IMR-90 (cell line): ENCODE measurements at regions not wholly inside any gene's neighbourhood (a gene's known extent, or its start where the extent isn't known, plus 50 kb on each side); places are given as distances from the start of the nearest gene placed in this dataset.

Source experiments
- ATAC-seq: fragments of 200-7000 bp; cut with Tn5 transposase; 2 replicates; pipeline ENCODE4 v1.9.1; 2020; ENCODE audit warnings: low read depth, mild to moderate bottlenecking, moderate library complexity
- BruUV-seq: library from RNA; stranded (reverse); fragments of 400-500 nt; replicated peaks from 2 replicates; lab custom pipeline; 2021; lab: Mats Ljungman, UMichigan
- CTCF ChIA-PET: fragments of 300-600 bp; formaldehyde crosslinking; extraction: SDS; loops from one replicate; lab custom pipeline; 2021; ENCODE audit warnings: antibody characterized with exemption; lab: Yijun Ruan, JAX
- POLR2A ChIA-PET: fragments of 300-600 bp; sonication (Branson Sonifier 250); formaldehyde crosslinking; loops from one replicate; lab custom pipeline; 2022; ENCODE audit warnings: antibody characterized with exemption; ENCODE audit not compliant: unreplicated experiment; lab: Charles Lee
- DNase-seq: peaks from one replicate; pipeline ENCODE4 v3.0.0; 2013
- H2AFZ ChIP-seq: replicated peaks from 2 replicates; pipeline ENCODE3; 2013; ENCODE audit warnings: low read length, mild to moderate bottlenecking; ENCODE audit not compliant: poor library complexity
- H2AK5ac ChIP-seq: 2 replicates; pipeline ENCODE4 v1.6.1; 2013; ENCODE audit warnings: low read depth, low read length, inconsistent platforms
- H2AK9ac ChIP-seq: replicated peaks from 2 replicates; pipeline ENCODE3; 2013; ENCODE audit warnings: mild to moderate bottlenecking, low read depth, low read length, moderate library complexity; ENCODE audit not compliant: poor library complexity
- H2BK120ac ChIP-seq: 2 replicates; pipeline ENCODE4 v1.6.1; 2013; ENCODE audit warnings: low read depth, low read length, inconsistent platforms
- H2BK15ac ChIP-seq: 3 replicates; pipeline ENCODE4 v1.6.1; 2013; ENCODE audit warnings: low read depth, low read length, inconsistent platforms
- H2BK20ac ChIP-seq: 2 replicates; pipeline ENCODE4 v1.6.1; 2013; ENCODE audit warnings: low read depth, mild to moderate bottlenecking, inconsistent platforms, low read length, moderate library complexity
- H2BK5ac ChIP-seq: 2 replicates; pipeline ENCODE4 v1.6.1; 2013; ENCODE audit warnings: mild to moderate bottlenecking, low read depth, low read length, inconsistent platforms; ENCODE audit not compliant: poor library complexity, severe bottlenecking
- H3K14ac ChIP-seq: replicated peaks from 2 replicates; pipeline ENCODE4 v1.6.1; 2013; ENCODE audit warnings: low read depth, low read length, inconsistent platforms
- H3K18ac ChIP-seq: 2 replicates; pipeline ENCODE4 v1.6.1; 2013; ENCODE audit warnings: low read depth, low read length, control low read depth
- H3K23ac ChIP-seq: 2 replicates; pipeline ENCODE4 v1.6.1; 2013; ENCODE audit warnings: low read depth, low read length, inconsistent platforms
- H3K27ac ChIP-seq: 2 replicates; pipeline ENCODE4 v1.5.1; 2013; ENCODE audit warnings: mild to moderate bottlenecking, control low read depth, low read length; ENCODE audit not compliant: insufficient read depth
- H3K27me3 ChIP-seq: 2 replicates; pipeline ENCODE4 v1.6.1; 2013; ENCODE audit warnings: low read length; ENCODE audit not compliant: control insufficient read depth, insufficient read depth
- H3K36me3 ChIP-seq: 2 replicates; pipeline ENCODE4 v1.6.1; 2013; ENCODE audit warnings: low read length, mixed read lengths; ENCODE audit not compliant: control insufficient read depth, insufficient read depth
- H3K4ac ChIP-seq: 2 replicates; pipeline ENCODE4 v1.6.1; 2013; ENCODE audit warnings: low read depth, low read length, inconsistent platforms
- H3K4me1 ChIP-seq: 2 replicates; pipeline ENCODE4 v1.6.1; 2013; ENCODE audit warnings: low read length, mixed read lengths; ENCODE audit not compliant: control insufficient read depth, insufficient read depth
- H3K4me2 ChIP-seq: 2 replicates; pipeline ENCODE4 v1.6.1; 2013; ENCODE audit warnings: low read depth, mild to moderate bottlenecking, control low read depth, low read length, moderate library complexity
- H3K4me3 ChIP-seq: 2 replicates; pipeline ENCODE4 v1.5.1; 2013; ENCODE audit warnings: low read depth, mild to moderate bottlenecking, control low read depth, low read length, moderate library complexity; ENCODE audit not compliant: insufficient read depth
- H3K56ac ChIP-seq: 2 replicates; pipeline ENCODE4 v1.6.1; 2013; ENCODE audit warnings: low read length, inconsistent platforms; ENCODE audit not compliant: insufficient read depth; ENCODE audit errors: extremely low read depth
- H3K79me1 ChIP-seq, 2 experiments: 2 replicates each; pipeline ENCODE4 v1.6.1; 2013; ENCODE audit warnings: low read length in 2 of 2, inconsistent platforms in 1 of 2, low read depth in 1 of 2
- H3K9ac ChIP-seq: 2 replicates; pipeline ENCODE4 v1.6.1; 2013; ENCODE audit warnings: low read depth, low read length, control low read depth
- H3K9me1 ChIP-seq: 2 replicates; pipeline ENCODE4 v1.6.1; 2013; ENCODE audit warnings: low read length, inconsistent platforms; ENCODE audit not compliant: insufficient read depth
- H3K9me3 ChIP-seq: 2 replicates; pipeline ENCODE4 v1.6.1; 2013; ENCODE audit warnings: low read length; ENCODE audit not compliant: control insufficient read depth, insufficient read depth
- H4K20me1 ChIP-seq: 2 replicates; pipeline ENCODE4 v1.6.1; 2013; ENCODE audit warnings: low read length, inconsistent platforms; ENCODE audit not compliant: insufficient read depth
- H4K5ac ChIP-seq: 2 replicates; pipeline ENCODE4 v1.6.1; 2013; ENCODE audit warnings: mild to moderate bottlenecking, low read depth, low read length, control low read depth
- H4K8ac ChIP-seq, 2 experiments: 2 replicates each; pipeline ENCODE4 v1.6.1; 2013; ENCODE audit warnings: low read depth in 2 of 2, low read length in 2 of 2, control low read depth in 1 of 2, inconsistent platforms in 1 of 2
- H4K91ac ChIP-seq: 2 replicates; pipeline ENCODE4 v1.6.1; 2013; ENCODE audit warnings: low read depth, low read length, inconsistent platforms; ENCODE audit not compliant: insufficient read depth
- CHD1 ChIP-seq: IDR thresholded peaks from 2 replicates; pipeline ENCODE4 v1.6.1; 2012; ENCODE audit warnings: low read depth, low read length, improper control_type of control experiment
- ELK1 ChIP-seq: fragments of 150-350 bp; IDR thresholded peaks from 2 replicates; pipeline ENCODE4 v1.6.1; 2016; ENCODE audit warnings: low read depth, mild to moderate bottlenecking, low read length, moderate library complexity, borderline replicate concordance
- MXI1 ChIP-seq: IDR thresholded peaks from 2 replicates; pipeline ENCODE4 v1.6.1; 2012; ENCODE audit warnings: low read depth, mild to moderate bottlenecking, low read length, moderate library complexity, borderline replicate concordance
- WGBS, 2 experiments: methylation state at CpG; one replicate each; pipeline versions ENCODE4 v1.1.5 to v1.1.7; 2013; ENCODE audit warnings: missing lambda C conversion rate in 2 of 2; ENCODE audit not compliant: insufficient read length in 1 of 2; ENCODE audit errors: extremely low coverage in 2 of 2; 5-methylcytosine and 5-hydroxymethylcytosine counted together
- dilution Hi-C: fragments of 300-500 bp; cut with HindIII; formaldehyde crosslinking; loops from one replicate; pipeline ENCODE4 v1.14.3; 2018; ENCODE audit warnings: low sequenced_read_pairs; ENCODE audit not compliant: unreplicated experiment
- in situ Hi-C: fragments of 300-500 bp; cut with MboI; formaldehyde crosslinking; loops from 3 replicates; pipeline ENCODE4 v1.14.3; 2019; ENCODE audit warnings: low sequenced_read_pairs, inconsistent platforms, mixed read lengths
- intact Hi-C: fragments of 100-400 bp; cut with micrococcal nuclease; formaldehyde crosslinking; loops from 2 replicates; pipeline ENCODE4 v1.10.0; 2022

GRCh38 chr3:80227216-80227615 lies 459.4 kb upstream of the ROBO1 start:
- Histone ChIP-seq H4K91ac (no peak overlapping the region), H2AK9ac (no peak overlapping the region), H4K20me1 (no peaks in the 10 kb centered on the region), H3K14ac (no peak overlapping the region), H3K9me3 (no peaks in the 10 kb centered on the region), H3K4ac (no peak overlapping the region), H3K56ac (no peak overlapping the region), H3K36me3 (no peaks in the 10 kb centered on the region), H3K79me1 (no peaks in the 10 kb centered on the region), H3K4me2 (no peak overlapping the region), H3K9me1 (no peaks in the 10 kb centered on the region), H3K9ac (no peak overlapping the region), H3K27ac (no peak overlapping the region), H2AK5ac (no peak overlapping the region), H2BK120ac (no peak overlapping the region), H2BK20ac (no peak overlapping the region), H2AFZ (no peak overlapping the region), H3K27me3 (no peaks in the 10 kb centered on the region), H4K5ac (no peak overlapping the region), H3K23ac (no peak overlapping the region), H2BK5ac (no peak overlapping the region), H3K4me3 (no peak overlapping the region), H3K18ac (no peak overlapping the region), H4K8ac (no peak overlapping the region), H2BK15ac (no peak overlapping the region), H3K4me1 (no peaks in the 10 kb centered on the region)
- DNase-seq = peak; percentile 13
- intact Hi-C loops (no loop called here), in situ Hi-C loops (no loop called here), dilution Hi-C loops (no loop called here)
- ChIA-PET POLR2A (no interaction called here), CTCF (no interaction called here)
- WGBS, 2 experiments = no CpG with 5 or more reads among the region's 1 CpG
- TF ChIP-seq CHD1 = no peak
- no peak for TF ChIP-seq MXI1
- no peak for TF ChIP-seq ELK1
- no peak for ATAC-seq
- no TSS peak for BruUV-seq
